Stimulated activated CD8-positive, alpha-beta memory T cell treated with anti-CD3 and anti-CD28 coated beads, Interleukin-7, amount 100 ng/mL, for 24 hours (primary cell): ENCODE measurements at regions not wholly inside any gene's neighbourhood (a gene's known extent, or its start where the extent isn't known, plus 50 kb on each side); places are given as distances from the start of the nearest gene placed in this dataset.
"Not testable (repeated sequence)": the region's sequence is repeated elsewhere in the genome, so short reads cannot be mapped to it uniquely, and the experiment has no call there.

Source experiments
- DNase-seq: peaks from one replicate; pipeline ENCODE4 v3.0.0-alpha.2; 2020; ENCODE audit warnings: low read depth

DNA sequence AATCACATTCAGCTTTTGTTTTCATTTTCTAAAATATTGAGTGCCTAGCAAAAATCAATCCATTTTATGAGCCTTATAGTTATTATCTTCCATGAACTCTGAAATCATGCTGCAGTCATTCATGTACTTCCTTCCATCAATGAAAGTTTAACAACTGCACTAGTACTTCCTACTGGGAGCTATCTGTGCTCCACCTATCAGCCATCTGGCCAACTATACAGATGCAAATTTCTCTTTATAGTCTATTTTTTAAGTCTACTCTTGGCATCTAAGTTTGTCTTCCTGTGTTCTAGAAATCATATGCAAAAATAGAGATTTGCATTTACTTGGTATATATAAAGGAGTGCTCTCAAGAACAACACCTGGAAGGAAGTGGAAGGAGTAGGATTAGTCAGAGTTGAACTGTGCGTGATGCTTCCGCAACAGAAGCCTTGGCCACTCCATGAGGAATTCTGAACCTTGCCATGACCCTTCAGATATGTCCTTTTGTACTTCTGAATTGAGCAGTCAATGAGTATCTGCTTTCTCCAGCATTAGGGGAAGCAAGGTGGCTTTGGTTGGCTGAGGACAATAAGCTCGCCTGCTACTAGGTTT, 403.2 kb upstream of the ADAMTS5 start:
- no peak for DNase-seq

DNA sequence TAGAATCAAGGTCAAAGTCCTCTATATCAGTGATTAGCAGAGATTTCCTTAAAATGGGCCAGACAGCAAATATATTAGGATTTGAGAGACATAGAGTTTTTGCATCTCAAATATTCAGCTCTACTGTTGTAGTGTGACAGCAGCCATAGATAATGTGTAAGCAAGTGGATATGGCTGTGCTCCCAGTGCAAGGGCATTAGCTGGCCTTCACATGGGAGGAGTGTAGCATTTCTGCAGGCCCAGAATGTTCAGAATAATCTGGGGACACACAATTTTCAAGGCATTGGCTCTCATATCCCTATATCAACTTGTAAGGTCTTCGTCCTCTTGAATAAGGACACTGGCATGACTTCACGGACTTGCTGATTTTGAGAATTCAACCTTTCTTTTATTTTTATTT, 402.3 kb upstream of the ADAMTS5 start:
- no peak for DNase-seq

DNA sequence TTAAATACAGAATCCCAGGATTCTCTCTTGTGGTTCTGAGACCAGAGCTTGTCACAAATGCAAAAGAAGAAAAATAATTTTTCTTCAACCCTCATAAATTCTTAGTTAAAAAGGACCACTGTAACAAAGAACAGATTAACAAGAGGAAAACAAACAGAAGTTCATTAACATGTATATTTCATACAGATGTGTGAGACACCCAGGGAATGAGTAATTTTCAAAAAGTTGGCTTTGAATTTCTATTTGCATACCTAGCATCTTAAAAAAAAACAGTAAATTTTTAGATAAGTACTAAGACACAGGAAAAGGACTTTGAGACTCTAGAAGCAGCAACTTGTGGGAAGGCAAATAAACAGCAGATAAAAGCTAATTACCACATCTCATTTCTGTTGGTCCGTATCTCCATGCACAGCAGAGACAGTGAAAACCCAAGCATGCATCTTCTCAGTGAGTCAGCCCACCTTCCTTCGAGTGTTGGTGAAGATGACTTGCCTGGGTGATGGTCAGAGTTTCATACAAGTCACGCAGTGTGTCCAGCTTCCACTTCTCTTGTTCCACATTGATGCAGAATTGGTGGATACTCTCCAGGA, 399.9 kb upstream of the ADAMTS5 start:
- DNase-seq: no peak

DNA sequence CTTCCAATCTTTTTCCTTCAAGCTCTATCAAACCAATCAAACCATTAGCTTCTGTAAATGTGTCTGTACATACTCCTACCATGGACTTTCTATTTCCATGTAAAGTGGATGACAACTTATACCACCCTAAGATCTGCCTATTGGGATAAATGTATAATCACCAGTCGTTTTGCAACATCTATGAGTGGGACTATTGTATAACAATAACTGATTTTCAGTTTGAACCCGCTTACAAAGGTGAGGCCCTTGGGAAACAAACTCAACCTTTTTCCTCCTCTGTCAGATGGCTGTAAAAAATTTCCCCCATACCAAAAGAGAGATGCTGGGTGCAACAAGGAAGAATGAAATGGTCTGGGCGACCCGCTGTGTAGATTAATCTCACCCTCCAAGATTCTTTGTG, 399.1 kb upstream of the ADAMTS5 start:
- no peak for DNase-seq

DNA sequence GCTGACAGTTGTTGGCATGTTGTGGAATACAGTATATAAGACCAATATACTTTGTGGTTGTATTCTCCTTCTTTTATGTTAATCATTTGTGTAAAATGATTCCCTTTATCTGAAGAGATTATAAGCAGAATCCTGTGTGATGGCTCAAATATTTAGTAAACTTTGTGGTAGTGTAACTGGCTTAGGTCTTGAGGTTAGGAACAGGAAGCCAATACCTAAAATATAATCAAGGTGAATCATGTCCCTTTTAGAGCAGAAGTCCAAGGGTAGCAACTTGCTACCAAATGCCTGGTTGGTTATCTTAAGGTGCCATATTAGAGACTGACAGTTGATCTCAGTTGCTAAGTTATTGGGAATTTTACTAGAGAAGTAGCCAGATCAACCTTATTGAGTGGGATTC, 398.5 kb upstream of the ADAMTS5 start:
- no peak for DNase-seq

DNA sequence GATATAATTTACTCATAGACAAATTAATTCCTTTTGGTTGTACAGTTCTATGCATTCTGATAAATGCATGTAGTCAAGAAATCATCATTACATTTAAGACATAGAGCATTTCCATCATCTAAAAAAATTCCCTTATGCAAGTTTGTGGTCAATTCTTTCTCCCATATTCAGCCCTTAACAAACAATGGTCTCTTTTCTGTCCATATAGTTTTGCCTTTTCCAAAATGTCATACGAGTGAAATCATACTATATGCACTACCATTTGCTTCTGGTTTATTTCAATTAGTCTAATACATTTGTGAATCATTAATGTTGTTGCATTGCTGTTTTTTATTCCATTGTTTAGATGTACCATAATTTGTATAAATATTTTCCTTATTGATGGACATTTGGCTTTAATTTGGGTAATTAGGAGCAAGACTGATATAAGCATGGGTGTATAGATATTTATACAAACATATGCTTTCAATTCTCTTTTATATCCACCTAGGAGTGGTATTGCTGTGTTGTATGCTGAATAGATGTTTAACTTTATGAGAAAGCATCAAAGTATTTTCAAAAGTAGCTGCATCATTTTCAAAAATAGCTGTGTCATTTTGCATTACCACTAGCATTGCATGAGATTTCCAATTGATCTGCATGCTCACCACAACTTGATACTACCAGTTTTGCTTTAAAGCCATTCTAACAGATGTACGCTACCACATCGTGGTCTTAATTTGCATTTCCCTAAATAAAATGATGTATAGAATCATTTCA, 397.0 kb upstream of the ADAMTS5 start:
- DNase-seq: no peak

- no peak for DNase-seq
These were observed 395.4 kb upstream of the ADAMTS5 start for GRCh38 chr21:27362249-27362648.

DNA sequence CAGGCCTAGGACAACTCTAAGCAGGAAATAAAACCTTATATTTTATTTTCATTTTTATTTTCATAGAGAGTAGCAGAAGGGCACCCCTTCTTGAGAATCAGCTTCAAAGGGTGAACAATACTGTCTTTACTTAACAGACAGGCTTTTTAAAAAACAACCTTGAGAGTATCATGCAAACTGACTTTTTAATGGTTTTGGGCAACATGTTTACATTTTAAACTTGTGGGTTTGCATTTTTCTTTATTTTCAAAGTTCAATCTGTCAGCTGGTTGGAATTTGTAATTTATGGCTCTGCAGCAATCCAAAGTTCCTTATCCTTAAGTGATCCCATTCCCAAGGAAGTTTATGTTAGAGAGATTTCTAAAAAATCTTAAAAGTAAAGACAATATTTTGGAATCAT, 392.3 kb upstream of the ADAMTS5 start:
- no peak for DNase-seq

GRCh38 chr21:27352885-27353284, 386.0 kb upstream of the ADAMTS5 start:
- DNase-seq: no peak

- DNase-seq: no peak
These were observed 379.2 kb upstream of the ADAMTS5 start for GRCh38 chr21:27346041-27346448.

DNA sequence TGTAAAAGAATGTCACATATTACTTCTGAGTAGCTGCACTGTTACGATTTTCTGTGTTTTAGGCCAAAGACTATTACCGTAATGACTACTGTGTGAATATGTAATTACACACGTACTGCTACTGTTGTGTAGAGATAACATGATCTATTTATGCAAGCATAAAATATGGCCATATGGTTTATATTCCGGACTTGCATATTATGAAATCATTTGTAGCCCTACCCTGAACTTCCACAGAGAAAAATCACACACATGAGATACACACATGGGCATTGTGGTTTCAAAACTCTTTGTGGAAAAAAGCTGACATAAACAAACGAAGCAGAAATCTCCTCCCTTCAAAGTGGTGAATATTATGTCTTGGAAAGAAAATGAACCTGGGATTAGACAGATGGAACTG, 373.0 kb upstream of the ADAMTS5 start:
- no peak for DNase-seq

DNA sequence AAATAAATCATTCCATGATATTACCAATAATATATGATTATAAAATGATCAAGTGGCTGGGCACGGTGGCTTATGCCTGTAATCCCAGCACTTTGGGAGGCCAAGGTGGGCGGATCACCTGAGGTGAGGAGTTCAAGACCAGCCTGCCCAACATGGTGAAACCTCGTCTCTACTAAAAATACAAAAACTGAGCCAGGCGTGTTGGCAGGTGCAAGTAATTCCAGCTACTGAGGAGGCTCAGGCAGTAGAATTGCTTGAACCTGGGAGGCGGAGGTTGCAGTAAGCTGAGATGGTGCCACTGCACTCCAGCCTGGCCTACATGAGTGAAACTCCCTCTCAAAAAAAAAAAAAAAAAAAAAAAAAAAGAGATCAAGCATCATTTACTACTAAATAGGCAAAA, 371.1 kb upstream of the ADAMTS5 start:
- not testable (repeated sequence) for DNase-seq

DNA sequence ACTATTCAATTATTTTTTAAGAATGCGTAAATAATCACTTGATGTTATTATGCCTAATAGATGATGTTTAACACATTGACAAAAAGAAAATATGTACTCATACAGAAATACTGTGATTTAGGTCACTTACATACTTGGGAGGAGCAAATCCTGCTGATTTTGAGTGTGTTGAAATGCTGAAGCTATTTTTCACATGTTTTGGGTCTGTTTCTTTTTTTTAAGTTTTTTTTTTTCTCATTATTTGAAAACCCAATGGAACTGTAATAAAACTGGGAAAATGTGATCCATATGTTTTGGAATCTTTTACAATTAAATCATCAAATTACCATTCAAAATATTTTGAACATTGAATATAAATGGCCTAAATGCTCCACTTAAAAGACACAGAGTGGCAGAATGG, 366.2 kb upstream of the ADAMTS5 start:
- DNase-seq: no peak

- DNase-seq: no peak
These were observed 362.5 kb upstream of the ADAMTS5 start for GRCh38 chr21:27329255-27329851.

DNA sequence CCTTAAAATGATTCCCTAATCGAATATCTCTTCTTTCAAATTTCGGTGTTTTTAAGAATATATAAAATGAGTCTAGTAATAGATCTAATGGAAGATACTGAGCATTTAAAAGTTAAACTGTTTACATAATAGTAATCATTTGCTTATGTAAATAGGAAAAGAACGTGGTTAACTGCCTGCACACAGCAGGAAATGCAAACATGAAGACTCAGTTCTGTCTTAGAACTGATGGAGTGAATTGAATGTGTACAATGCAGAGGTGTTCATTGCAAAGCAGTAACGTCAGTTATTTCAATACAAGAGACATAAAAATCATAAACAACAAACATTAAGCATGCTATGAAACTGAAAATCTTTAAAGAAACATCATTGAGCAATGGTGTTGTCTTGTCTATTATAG, 359.4 kb upstream of the ADAMTS5 start:
- no peak for DNase-seq

- no peak for DNase-seq
These were observed 356.4 kb upstream of the ADAMTS5 start for GRCh38 chr21:27323331-27323730.

- DNase-seq: no peak
These were observed 354.9 kb upstream of the ADAMTS5 start for GRCh38 chr21:27321791-27322190.

DNA sequence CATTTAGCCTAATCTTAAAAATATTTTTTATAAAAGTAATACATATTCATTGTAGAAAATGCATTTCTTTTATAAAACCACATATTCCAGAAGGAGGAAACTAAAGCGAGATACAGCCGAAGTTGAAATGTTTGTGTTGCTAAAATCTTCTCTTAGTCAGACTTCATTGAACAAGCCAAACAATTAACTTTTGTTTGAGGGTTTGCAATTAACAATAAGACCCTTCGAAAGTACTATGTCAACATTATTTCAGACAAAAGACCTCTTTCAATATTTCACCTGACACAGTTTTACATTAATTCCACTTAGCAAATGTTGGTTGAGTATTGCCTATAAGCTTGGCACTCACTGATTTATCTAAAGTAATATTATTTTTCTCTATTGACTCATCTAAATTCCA, 354.0 kb upstream of the ADAMTS5 start:
- no peak for DNase-seq

DNA sequence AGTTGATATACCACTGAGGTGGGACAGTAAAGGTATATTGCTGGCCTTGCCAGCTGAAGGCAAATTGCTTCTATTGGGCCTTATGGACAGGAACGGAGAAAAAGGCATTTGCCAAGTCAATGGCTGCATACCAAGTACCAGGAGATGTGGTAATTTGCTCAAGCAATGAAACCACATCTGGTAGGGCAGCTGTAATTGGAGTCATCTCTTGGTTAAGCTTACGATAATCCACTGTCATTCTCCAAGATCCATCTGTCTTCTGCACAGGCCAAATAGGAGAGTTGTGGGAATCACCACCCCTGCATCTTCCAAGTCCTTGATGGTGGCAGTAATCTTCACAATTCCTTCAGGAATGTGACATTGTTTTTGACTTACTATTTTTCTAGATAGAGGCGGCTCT, 350.7 kb upstream of the ADAMTS5 start:
- not testable (repeated sequence) for DNase-seq

- no peak for DNase-seq
These were observed 348.5 kb upstream of the ADAMTS5 start for GRCh38 chr21:27315373-27315772.

DNA sequence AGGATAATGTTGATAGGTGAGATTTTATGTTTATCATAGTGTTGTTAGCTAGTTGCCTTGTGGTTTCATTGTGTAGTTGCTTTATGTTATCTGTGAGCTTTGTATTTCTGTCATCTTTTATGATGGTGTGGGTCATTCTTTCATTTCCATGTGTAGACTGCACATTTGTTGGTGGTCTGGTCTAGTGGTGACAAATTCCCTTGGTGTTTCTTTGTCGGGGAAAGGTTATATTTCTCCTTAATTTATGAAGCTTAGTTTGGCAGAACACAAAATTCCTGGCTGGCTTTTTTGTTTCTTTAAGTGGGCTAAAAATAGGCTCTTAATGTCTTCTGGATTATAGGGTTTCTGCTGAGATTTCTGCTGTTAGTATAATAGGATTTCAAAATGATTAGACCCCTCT, 347.2 kb upstream of the ADAMTS5 start:
- no peak for DNase-seq

- no peak for DNase-seq
These were observed 340.2 kb upstream of the ADAMTS5 start for GRCh38 chr21:27306791-27307775.
